Astrocyte of the cerebellum (primary cell): ENCODE measurements at regions not wholly inside any gene's neighbourhood (a gene's known extent, or its start where the extent isn't known, plus 50 kb on each side); places are given as distances from the start of the nearest gene placed in this dataset.
"Not testable (repeated sequence)": the region's sequence is repeated elsewhere in the genome, so short reads cannot be mapped to it uniquely, and the experiment has no call there.

ENCODE experiments used
- DNase-seq: peaks from one replicate; pipeline ENCODE4 v3.0.0-alpha.2; 2011; ENCODE audit warnings: low read depth
- H3K4me3 ChIP-seq: 2 replicates; pipeline ENCODE4 v1.5.1; 2011; ENCODE audit warnings: mild to moderate bottlenecking, low read depth, low read length, moderate library complexity
- in situ Hi-C: cut with HindIII; loops from 2 replicates; pipeline ENCODE4 v1.10.0; 2017; ENCODE audit warnings: low sequenced_read_pairs

- in situ Hi-C loops, DNase-seq, H3K4me3 ChIP-seq: not testable (repeated sequence)
Observed at GRCh38 chr21:10359911-10360310, 161.5 kb upstream of the TPTE start.

GRCh38 chr21:10361214-10361736 lies 160.1 kb upstream of the TPTE start:
- H3K4me3 ChIP-seq, in situ Hi-C loops, DNase-seq: not testable (repeated sequence)

GRCh38 chr21:10362816-10363215 lies 158.6 kb upstream of the TPTE start:
- H3K4me3 ChIP-seq, in situ Hi-C loops, DNase-seq: not testable (repeated sequence)

- H3K4me3 ChIP-seq, DNase-seq, in situ Hi-C loops: not testable (repeated sequence)
Observed at GRCh38 chr21:10363321-10363720, 158.1 kb upstream of the TPTE start.

GRCh38 chr21:10366210-10366609 lies 155.2 kb upstream of the TPTE start:
- in situ Hi-C loops, DNase-seq, H3K4me3 ChIP-seq: not testable (repeated sequence)

DNA sequence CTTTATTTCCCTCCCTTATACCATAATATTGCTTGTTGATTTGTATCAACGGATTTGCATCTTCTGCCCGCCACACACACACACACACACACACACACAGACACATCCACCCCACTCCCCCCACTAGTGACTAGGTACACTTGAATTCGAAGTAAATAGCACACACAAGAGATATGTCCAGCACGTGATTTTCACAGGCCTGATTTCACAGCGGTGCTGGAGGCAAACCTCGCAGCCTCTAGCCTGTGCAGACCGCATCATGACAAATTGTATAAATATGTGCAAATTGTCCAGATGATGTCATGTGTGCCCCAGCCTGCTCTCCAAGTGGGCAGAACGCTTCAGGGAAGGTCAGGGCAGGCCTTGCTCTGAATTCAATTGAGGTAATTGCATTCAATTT lies 153.8 kb upstream of the TPTE start:
- DNase-seq, H3K4me3 ChIP-seq, in situ Hi-C loops: not testable (repeated sequence)

DNA sequence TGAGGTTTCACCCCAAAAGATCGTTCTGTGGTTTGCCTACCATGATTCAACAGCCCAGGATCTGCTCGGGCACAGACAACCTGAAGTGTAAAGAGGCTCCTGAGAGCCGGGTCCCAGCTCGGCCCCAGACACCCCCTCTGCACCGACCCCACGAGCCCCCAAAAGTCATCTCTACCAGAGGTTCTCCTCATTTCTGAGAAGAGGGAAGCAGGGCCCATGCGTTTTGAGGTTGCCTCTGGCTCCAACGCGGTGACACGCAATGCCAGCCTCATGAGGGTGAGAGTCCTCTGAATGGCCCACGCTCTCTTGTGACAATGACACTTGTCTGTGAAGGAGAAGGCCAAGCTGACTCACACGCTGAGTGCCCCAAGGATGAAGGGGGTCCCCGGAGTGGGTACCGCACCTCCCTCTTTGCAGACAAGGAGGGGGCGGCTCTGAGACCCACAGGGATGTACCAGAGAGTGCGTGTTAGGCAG lies 153.0 kb upstream of the TPTE start:
- DNase-seq, H3K4me3 ChIP-seq, in situ Hi-C loops: not testable (repeated sequence)

- DNase-seq, H3K4me3 ChIP-seq, in situ Hi-C loops: not testable (repeated sequence)
Observed at GRCh38 chr21:10369289-10369688, 152.1 kb upstream of the TPTE start.

GRCh38 chr21:10377758-10378157 lies 143.6 kb upstream of the TPTE start:
- H3K4me3 ChIP-seq, in situ Hi-C loops, DNase-seq: not testable (repeated sequence)

- DNase-seq, H3K4me3 ChIP-seq, in situ Hi-C loops: not testable (repeated sequence)
Observed at GRCh38 chr21:10379816-10380215, 141.6 kb upstream of the TPTE start.

DNA sequence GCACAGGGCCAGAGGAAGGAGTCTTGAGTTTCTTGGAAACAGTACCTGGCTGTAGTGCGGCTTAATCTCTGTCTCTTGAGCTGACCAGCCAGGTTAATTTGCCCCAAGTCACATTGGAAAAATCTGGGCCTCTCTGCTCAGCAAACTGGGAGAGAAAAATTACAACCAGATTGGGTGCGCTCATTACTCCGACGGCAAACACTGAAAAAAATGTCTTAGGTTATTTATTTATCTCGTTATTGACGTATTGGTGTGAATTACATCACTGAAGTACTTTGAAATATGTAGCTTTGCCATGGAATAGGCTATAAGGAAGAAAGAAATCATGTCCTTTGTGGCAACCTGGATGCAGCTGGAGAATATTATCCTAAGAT lies 139.7 kb upstream of the TPTE start:
- H3K4me3 ChIP-seq, DNase-seq, in situ Hi-C loops: not testable (repeated sequence)

DNA sequence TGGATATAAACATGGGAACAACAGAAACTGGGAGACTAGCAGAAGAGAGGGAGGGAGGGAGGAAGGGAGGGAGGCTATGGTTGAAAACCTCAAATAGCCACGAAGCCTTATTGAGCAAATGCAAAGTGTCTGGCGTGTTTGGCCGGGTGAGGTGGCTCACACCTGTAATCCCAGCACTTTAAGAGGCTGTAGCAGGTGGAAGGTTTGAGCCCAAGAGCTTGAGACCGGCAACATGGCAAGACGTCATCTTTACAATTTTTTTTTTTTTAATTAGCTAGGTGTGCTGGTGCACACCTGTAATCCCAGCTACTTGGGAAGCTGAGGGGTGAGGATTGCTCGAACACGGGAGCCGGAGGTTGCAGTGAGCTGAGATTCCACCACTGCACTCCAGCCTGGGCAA lies 139.2 kb upstream of the TPTE start:
- in situ Hi-C loops, H3K4me3 ChIP-seq: not testable (repeated sequence)

GRCh38 chr21:10382580-10382979 lies 138.8 kb upstream of the TPTE start:
- in situ Hi-C loops, H3K4me3 ChIP-seq, DNase-seq: not testable (repeated sequence)

More for the DNA sequence above, 139.2 kb upstream of the TPTE start:
- not testable (repeated sequence) for DNase-seq

DNA sequence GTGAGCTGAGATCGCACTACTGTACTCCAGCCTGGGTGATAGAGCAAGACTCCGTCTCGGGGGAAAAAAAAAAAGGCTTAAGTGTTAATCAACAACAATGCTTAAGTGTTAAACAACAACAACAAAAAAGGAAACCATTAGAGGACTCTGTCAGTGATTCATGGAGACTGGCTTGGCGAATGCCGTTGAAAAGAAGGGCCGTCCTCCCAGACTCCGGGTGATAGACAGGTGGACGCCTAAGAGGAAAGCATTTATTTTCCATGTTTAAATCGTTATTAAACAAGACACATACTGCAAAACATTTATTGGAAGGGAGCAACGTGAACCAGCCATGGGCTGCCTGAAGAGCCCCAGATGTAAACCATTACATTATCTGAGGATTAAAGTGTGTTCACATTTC lies 137.8 kb upstream of the TPTE start:
- H3K4me3 ChIP-seq, in situ Hi-C loops, DNase-seq: not testable (repeated sequence)

GRCh38 chr21:10384304-10384861 lies 137.0 kb upstream of the TPTE start:
- in situ Hi-C loops, H3K4me3 ChIP-seq, DNase-seq: not testable (repeated sequence)

GRCh38 chr21:10385202-10385601 lies 136.2 kb upstream of the TPTE start:
- H3K4me3 ChIP-seq, in situ Hi-C loops, DNase-seq: not testable (repeated sequence)

GRCh38 chr21:10385898-10386527 lies 135.4 kb upstream of the TPTE start:
- DNase-seq, in situ Hi-C loops, H3K4me3 ChIP-seq: not testable (repeated sequence)

DNA sequence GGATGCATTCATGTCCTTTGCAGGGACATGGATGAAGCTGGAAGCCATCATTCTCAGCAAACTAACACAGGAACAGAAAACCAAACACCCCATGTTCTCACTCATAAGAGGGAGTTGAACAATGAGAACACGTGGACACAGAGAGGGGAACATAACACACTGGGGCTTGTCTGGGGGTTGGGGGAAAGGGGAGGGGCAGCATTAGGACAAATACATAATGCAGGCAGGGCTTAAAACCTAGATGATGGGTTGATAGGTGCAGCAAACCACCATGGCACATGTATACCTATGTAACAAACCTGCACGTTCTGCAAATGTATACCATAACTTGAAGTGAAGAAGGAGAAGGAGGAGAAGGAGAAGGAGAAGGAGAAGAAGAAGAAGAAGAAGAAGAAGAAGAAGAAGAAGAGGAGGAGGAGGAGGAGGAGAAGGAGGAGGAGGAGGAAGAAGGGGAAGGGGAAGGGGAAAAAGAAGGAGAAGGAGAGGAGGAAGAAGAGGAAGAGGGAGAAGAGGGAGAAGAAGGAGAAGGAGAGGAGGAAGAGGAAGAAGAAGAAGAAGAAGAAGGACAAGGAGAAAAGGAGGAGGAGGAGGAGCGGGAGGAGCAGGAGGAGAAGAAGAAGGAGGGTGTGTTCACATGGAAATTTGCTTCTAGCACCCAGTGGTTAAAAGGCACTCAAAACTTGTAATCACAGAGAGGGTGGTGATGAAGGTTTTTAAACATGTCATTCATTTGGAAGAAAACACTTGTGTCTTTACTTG lies 133.5 kb upstream of the TPTE start:
- in situ Hi-C loops, H3K4me3 ChIP-seq, DNase-seq: not testable (repeated sequence)
